GM23338 (cell line): ENCODE measurements at regions not wholly inside any gene's neighbourhood (a gene's known extent, or its start where the extent isn't known, plus 50 kb on each side); places are given as distances from the start of the nearest gene placed in this dataset.

Experiments
- ATAC-seq: fragments of 200-7000 bp; cut with Tn5 transposase; 3 replicates; pipeline ENCODE4 v1.9.1; 2020
- DNase-seq: peaks from one replicate; pipeline ENCODE4 v3.0.0-alpha.2; 2015; ENCODE audit warnings: low spot score
- H2AFZ ChIP-seq: fragments of 200-600 bp; sonication (generic); 2 replicates; pipeline ENCODE4 v1.8.0; 2016; ENCODE audit warnings: antibody characterized with exemption, mild to moderate bottlenecking, moderate library complexity
- H3F3A ChIP-seq: fragments of 200-600 bp; sonication (generic); replicated peaks from 2 replicates; pipeline ENCODE4 v1.8.0; 2017; ENCODE audit warnings: antibody characterized with exemption, mixed run types, low read depth
- H3K27ac ChIP-seq: fragments of 200-600 bp; sonication (generic); 2 replicates; pipeline ENCODE4 v1.6.1; 2016; ENCODE audit warnings: low read depth
- H3K27me3 ChIP-seq: fragments of 200-600 bp; sonication (generic); 2 replicates; pipeline ENCODE4 v1.8.0; 2016; ENCODE audit warnings: mild to moderate bottlenecking, mixed run types, moderate library complexity; ENCODE audit not compliant: insufficient read depth
- H3K36me3 ChIP-seq: fragments of 200-600 bp; sonication (generic); 2 replicates; pipeline ENCODE4 v1.8.0; 2016; ENCODE audit warnings: mild to moderate bottlenecking; ENCODE audit not compliant: insufficient read depth
- H3K4me1 ChIP-seq: fragments of 200-600 bp; sonication (generic); 2 replicates; pipeline ENCODE4 v1.8.0; 2016; ENCODE audit warnings: mild to moderate bottlenecking, moderate library complexity; ENCODE audit not compliant: insufficient read depth
- H3K4me2 ChIP-seq: fragments of 200-600 bp; sonication (generic); 2 replicates; pipeline ENCODE4 v1.7.1; 2017; ENCODE audit warnings: mixed run types
- H3K4me3 ChIP-seq: fragments of 200-600 bp; sonication (generic); 2 replicates; pipeline ENCODE4 v1.6.1; 2016; ENCODE audit warnings: mixed run types
- H3K79me2 ChIP-seq: fragments of 200-600 bp; sonication (generic); replicated peaks from 2 replicates; pipeline ENCODE4 v1.8.0; 2017; ENCODE audit warnings: mild to moderate bottlenecking; ENCODE audit not compliant: insufficient read depth
- H3K9me2 ChIP-seq: fragments of 200-600 bp; sonication (generic); 2 replicates; pipeline ENCODE4 v1.8.0; 2017; ENCODE audit not compliant: insufficient read depth
- H4K20me1 ChIP-seq: fragments of 200-600 bp; sonication (generic); replicated peaks from 2 replicates; pipeline ENCODE4 v1.8.0; 2017; ENCODE audit warnings: mild to moderate bottlenecking; ENCODE audit not compliant: insufficient read depth
- H3K27ac Mint-ChIP-seq: 2 replicates; pipeline ENCODE4 v1.8.0; 2020; ENCODE audit warnings: inconsistent platforms, mild to moderate bottlenecking, moderate library complexity, mixed read lengths
- H3K27me3 Mint-ChIP-seq: 3 replicates; pipeline ENCODE4 v1.8.0; 2022; ENCODE audit warnings: low read depth, mild to moderate bottlenecking, moderate library complexity, mixed read lengths, inconsistent platforms; ENCODE audit not compliant: insufficient read depth, poor library complexity
- H3K36me3 Mint-ChIP-seq: 3 replicates; pipeline ENCODE4 v1.8.0; 2021; ENCODE audit warnings: low read depth, mild to moderate bottlenecking, inconsistent platforms, moderate library complexity, mixed read lengths
- H3K4me1 Mint-ChIP-seq: 3 replicates; pipeline ENCODE4 v1.8.0; 2020; ENCODE audit warnings: mild to moderate bottlenecking, inconsistent platforms, mixed read lengths
- H3K4me3 Mint-ChIP-seq: 3 replicates; pipeline ENCODE4 v1.8.0; 2021; ENCODE audit warnings: moderate library complexity, mild to moderate bottlenecking, inconsistent platforms, mixed read lengths
- H3K9me3 Mint-ChIP-seq: 3 replicates; pipeline ENCODE4 v1.8.0; 2020; ENCODE audit warnings: moderate library complexity, mild to moderate bottlenecking, inconsistent platforms, mixed read lengths
- CREB1 ChIP-seq: fragments of 250-450 bp; sonication (Bioruptor Pico); IDR thresholded peaks from 2 replicates; pipeline ENCODE4 v1.5.0; 2020; ENCODE audit warnings: low read depth, mild to moderate bottlenecking, moderate library complexity
- EZH2 ChIP-seq: fragments of 200-600 bp; sonication (generic); IDR thresholded peaks from one replicate; pipeline ENCODE4 v1.8.0; 2017; ENCODE audit warnings: antibody characterized with exemption, mild to moderate bottlenecking, low read depth; ENCODE audit not compliant: unreplicated experiment
- EZH2phosphoT487 ChIP-seq: fragments of 200-600 bp; sonication (generic); IDR thresholded peaks from one replicate; pipeline ENCODE4 v1.8.1; 2018; ENCODE audit warnings: antibody characterized with exemption; ENCODE audit not compliant: unreplicated experiment
- JUNB ChIP-seq: IDR thresholded peaks from one replicate; pipeline ENCODE4 v1.6.1; 2016; ENCODE audit warnings: antibody characterized with exemption; ENCODE audit not compliant: unreplicated experiment
- NANOG ChIP-seq: IDR thresholded peaks from 2 replicates; pipeline ENCODE4 v1.6.1; 2016; ENCODE audit warnings: antibody characterized with exemption, borderline replicate concordance
- POLR2AphosphoS5 ChIP-seq: IDR thresholded peaks from 2 replicates; pipeline ENCODE4 v1.6.1; 2016; ENCODE audit warnings: antibody characterized with exemption, low read depth
- STAT1 ChIP-seq: IDR thresholded peaks from one replicate; pipeline ENCODE4 v1.6.1; 2016; ENCODE audit warnings: antibody characterized with exemption; ENCODE audit not compliant: unreplicated experiment
- ZNF114 ChIP-seq: fragments of 250-450 bp; sonication (Bioruptor Pico); IDR thresholded peaks from 2 replicates; pipeline ENCODE4 v1.5.0; 2020; ENCODE audit warnings: mild to moderate bottlenecking, moderate library complexity
- ZNF331 ChIP-seq: fragments of 250-450 bp; sonication (Bioruptor Pico); IDR thresholded peaks from 2 replicates; pipeline ENCODE4 v1.5.0; 2020; ENCODE audit warnings: low read depth, mild to moderate bottlenecking, moderate library complexity
- TF ChIP-seq, protein P1 (sequence below): IDR thresholded peaks from one replicate; pipeline ENCODE4 v1.6.1; 2018; ENCODE audit warnings: antibody characterized with exemption; ENCODE audit not compliant: unreplicated experiment
- TF ChIP-seq, protein P2 (sequence below), 2 experiments: fragments of 200-600 bp in 1 of 2; sonication (generic) in 1 of 2; conservative IDR thresholded peaks; 2 replicates each; pipeline versions ENCODE4 v1.5.1 to v1.6.1; 2016 to 2017; ENCODE audit warnings: antibody characterized with exemption in 2 of 2, low read depth in 2 of 2, mild to moderate bottlenecking in 2 of 2, moderate library complexity in 1 of 2
- TF ChIP-seq, protein P3 (sequence below): IDR thresholded peaks from 2 replicates; pipeline ENCODE4 v1.6.1; 2016; ENCODE audit warnings: antibody characterized with exemption
- TF ChIP-seq, protein P4 (sequence below): fragments of 250-450 bp; sonication (Bioruptor Pico); IDR thresholded peaks from 2 replicates; pipeline ENCODE4 v1.5.0; 2020; ENCODE audit warnings: mild to moderate bottlenecking, moderate library complexity

DNA sequence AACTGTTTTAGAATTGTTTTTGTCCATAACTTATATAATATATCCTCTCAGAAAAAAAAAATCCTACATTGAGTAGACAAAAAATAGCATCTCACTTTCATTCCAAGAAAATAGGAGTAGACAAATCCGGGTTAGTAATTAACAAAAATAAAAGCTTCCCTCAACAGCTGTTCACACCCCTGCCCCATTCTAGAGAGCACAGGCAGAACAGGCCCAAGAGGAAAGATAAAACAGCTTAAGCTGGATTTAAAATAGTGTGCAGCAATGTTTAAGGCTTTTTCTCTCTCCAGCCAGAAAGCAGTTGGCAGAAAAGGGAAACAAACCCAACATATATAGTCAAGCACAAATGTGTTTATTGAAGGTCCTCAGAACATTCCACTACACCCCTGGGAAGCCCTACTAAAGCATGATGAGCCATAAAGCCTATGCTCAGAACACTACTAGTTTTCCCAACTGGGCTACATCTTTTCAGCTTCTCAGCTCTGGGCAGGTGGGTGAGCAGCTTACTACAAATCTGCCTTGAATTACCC is 189.9 kb downstream of the MTERF1 start:
- H3K27me3 Mint-ChIP-seq = peaks cover 2% of the 10 kb centered on the region

More for the DNA sequence above, 189.9 kb downstream of the MTERF1 start:
- Histone ChIP-seq H3K27ac (no peak overlapping the region), H2AFZ (no peak overlapping the region), H3K9me2 (peaks cover 7% of the 10 kb centered on the region; the same call in 1 of the 2 replicates), H4K20me1 (no peaks in the 10 kb centered on the region), H3K36me3 (no peaks in the 10 kb centered on the region), H3K79me2 (no peaks in the 10 kb centered on the region), H3K27me3 (no peaks in the 10 kb centered on the region), H3K4me3 (no peak overlapping the region), H3F3A (no peaks in the 10 kb centered on the region), H3K4me2 (no peak overlapping the region), H3K4me1 (peaks cover 11% of the 10 kb centered on the region; the same call in 1 of the 2 replicates)
- Mint-ChIP-seq H3K4me1 (peaks cover 28% of the 10 kb centered on the region), H3K27ac (no peak overlapping the region), H3K4me3 (no peak overlapping the region), H3K9me3 (no peaks in the 10 kb centered on the region), H3K36me3 (no peaks in the 10 kb centered on the region)
- TF ChIP-seq STAT1 (no peak), EZH2phosphoT487 (no peak), ZNF114 (CRISPR knock-in tag) (no peak), NANOG (no peak), ZNF331 (no peak), CREB1 (CRISPR knock-in tag) (no peak), JUNB (no peak), POLR2AphosphoS5 (no peak), EZH2 (no peak)
- TF ChIP-seq, protein P1, sequence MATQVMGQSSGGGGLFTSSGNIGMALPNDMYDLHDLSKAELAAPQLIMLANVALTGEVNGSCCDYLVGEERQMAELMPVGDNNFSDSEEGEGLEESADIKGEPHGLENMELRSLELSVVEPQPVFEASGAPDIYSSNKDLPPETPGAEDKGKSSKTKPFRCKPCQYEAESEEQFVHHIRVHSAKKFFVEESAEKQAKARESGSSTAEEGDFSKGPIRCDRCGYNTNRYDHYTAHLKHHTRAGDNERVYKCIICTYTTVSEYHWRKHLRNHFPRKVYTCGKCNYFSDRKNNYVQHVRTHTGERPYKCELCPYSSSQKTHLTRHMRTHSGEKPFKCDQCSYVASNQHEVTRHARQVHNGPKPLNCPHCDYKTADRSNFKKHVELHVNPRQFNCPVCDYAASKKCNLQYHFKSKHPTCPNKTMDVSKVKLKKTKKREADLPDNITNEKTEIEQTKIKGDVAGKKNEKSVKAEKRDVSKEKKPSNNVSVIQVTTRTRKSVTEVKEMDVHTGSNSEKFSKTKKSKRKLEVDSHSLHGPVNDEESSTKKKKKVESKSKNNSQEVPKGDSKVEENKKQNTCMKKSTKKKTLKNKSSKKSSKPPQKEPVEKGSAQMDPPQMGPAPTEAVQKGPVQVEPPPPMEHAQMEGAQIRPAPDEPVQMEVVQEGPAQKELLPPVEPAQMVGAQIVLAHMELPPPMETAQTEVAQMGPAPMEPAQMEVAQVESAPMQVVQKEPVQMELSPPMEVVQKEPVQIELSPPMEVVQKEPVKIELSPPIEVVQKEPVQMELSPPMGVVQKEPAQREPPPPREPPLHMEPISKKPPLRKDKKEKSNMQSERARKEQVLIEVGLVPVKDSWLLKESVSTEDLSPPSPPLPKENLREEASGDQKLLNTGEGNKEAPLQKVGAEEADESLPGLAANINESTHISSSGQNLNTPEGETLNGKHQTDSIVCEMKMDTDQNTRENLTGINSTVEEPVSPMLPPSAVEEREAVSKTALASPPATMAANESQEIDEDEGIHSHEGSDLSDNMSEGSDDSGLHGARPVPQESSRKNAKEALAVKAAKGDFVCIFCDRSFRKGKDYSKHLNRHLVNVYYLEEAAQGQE = no peak
- TF ChIP-seq, protein P2, sequence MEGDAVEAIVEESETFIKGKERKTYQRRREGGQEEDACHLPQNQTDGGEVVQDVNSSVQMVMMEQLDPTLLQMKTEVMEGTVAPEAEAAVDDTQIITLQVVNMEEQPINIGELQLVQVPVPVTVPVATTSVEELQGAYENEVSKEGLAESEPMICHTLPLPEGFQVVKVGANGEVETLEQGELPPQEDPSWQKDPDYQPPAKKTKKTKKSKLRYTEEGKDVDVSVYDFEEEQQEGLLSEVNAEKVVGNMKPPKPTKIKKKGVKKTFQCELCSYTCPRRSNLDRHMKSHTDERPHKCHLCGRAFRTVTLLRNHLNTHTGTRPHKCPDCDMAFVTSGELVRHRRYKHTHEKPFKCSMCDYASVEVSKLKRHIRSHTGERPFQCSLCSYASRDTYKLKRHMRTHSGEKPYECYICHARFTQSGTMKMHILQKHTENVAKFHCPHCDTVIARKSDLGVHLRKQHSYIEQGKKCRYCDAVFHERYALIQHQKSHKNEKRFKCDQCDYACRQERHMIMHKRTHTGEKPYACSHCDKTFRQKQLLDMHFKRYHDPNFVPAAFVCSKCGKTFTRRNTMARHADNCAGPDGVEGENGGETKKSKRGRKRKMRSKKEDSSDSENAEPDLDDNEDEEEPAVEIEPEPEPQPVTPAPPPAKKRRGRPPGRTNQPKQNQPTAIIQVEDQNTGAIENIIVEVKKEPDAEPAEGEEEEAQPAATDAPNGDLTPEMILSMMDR (conservative IDR thresholded peaks at IDR 0.05; ENCODE audit: low read depth in 2 of 2) = no peak
- TF ChIP-seq, protein P3, sequence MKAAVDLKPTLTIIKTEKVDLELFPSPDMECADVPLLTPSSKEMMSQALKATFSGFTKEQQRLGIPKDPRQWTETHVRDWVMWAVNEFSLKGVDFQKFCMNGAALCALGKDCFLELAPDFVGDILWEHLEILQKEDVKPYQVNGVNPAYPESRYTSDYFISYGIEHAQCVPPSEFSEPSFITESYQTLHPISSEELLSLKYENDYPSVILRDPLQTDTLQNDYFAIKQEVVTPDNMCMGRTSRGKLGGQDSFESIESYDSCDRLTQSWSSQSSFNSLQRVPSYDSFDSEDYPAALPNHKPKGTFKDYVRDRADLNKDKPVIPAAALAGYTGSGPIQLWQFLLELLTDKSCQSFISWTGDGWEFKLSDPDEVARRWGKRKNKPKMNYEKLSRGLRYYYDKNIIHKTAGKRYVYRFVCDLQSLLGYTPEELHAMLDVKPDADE = no peak
- TF ChIP-seq, protein P4, sequence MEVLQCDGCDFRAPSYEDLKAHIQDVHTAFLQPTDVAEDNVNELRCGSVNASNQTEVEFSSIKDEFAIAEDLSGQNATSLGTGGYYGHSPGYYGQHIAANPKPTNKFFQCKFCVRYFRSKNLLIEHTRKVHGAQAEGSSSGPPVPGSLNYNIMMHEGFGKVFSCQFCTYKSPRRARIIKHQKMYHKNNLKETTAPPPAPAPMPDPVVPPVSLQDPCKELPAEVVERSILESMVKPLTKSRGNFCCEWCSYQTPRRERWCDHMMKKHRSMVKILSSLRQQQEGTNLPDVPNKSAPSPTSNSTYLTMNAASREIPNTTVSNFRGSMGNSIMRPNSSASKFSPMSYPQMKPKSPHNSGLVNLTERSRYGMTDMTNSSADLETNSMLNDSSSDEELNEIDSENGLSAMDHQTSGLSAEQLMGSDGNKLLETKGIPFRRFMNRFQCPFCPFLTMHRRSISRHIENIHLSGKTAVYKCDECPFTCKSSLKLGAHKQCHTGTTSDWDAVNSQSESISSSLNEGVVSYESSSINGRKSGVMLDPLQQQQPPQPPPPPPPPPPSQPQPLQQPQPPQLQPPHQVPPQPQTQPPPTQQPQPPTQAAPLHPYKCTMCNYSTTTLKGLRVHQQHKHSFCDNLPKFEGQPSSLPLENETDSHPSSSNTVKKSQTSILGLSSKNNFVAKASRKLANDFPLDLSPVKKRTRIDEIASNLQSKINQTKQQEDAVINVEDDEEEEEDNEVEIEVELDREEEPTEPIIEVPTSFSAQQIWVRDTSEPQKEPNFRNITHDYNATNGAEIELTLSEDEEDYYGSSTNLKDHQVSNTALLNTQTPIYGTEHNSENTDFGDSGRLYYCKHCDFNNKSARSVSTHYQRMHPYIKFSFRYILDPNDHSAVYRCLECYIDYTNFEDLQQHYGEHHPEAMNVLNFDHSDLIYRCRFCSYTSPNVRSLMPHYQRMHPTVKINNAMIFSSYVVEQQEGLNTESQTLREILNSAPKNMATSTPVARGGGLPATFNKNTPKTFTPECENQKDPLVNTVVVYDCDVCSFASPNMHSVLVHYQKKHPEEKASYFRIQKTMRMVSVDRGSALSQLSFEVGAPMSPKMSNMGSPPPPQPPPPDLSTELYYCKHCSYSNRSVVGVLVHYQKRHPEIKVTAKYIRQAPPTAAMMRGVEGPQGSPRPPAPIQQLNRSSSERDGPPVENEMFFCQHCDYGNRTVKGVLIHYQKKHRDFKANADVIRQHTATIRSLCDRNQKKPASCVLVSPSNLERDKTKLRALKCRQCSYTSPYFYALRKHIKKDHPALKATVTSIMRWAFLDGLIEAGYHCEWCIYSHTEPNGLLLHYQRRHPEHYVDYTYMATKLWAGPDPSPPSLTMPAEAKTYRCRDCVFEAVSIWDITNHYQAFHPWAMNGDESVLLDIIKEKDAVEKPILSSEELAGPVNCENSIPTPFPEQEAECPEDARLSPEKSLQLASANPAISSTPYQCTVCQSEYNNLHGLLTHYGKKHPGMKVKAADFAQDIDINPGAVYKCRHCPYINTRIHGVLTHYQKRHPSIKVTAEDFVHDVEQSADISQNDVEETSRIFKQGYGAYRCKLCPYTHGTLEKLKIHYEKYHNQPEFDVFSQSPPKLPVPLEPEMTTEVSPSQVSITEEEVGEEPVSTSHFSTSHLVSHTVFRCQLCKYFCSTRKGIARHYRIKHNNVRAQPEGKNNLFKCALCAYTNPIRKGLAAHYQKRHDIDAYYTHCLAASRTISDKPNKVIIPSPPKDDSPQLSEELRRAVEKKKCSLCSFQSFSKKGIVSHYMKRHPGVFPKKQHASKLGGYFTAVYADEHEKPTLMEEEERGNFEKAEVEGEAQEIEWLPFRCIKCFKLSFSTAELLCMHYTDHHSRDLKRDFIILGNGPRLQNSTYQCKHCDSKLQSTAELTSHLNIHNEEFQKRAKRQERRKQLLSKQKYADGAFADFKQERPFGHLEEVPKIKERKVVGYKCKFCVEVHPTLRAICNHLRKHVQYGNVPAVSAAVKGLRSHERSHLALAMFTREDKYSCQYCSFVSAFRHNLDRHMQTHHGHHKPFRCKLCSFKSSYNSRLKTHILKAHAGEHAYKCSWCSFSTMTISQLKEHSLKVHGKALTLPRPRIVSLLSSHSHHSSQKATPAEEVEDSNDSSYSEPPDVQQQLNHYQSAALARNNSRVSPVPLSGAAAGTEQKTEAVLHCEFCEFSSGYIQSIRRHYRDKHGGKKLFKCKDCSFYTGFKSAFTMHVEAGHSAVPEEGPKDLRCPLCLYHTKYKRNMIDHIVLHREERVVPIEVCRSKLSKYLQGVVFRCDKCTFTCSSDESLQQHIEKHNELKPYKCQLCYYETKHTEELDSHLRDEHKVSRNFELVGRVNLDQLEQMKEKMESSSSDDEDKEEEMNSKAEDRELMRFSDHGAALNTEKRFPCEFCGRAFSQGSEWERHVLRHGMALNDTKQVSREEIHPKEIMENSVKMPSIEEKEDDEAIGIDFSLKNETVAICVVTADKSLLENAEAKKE (CRISPR knock-in tag) = no peak
- DNase-seq = no peak
- ATAC-seq = no peak
